ENCODE measurements at regions not wholly inside any gene's neighbourhood (a gene's known extent, or its start where the extent isn't known, plus 50 kb on each side); places are given as distances from the start of the nearest gene placed in this dataset.

- Histone ChIP-seq H3K79me2 (no peaks in the 10 kb centered on the region), H2AFZ (no peak overlapping the region), H4K20me1 (ENCODE audit: insufficient read depth, poor library complexity, severe bottlenecking) (no peaks in the 10 kb centered on the region), H3K4me3 (no peak overlapping the region), H3K36me3 (replicated peaks; ENCODE audit: insufficient read depth, low read depth) (no peaks in the 10 kb centered on the region), H3K9me2 (replicated peaks; ENCODE audit: insufficient read depth) (no peaks in the 10 kb centered on the region), H3K27ac (no peak overlapping the region), H3K4me1 (ENCODE audit: insufficient read depth) (no peaks in the 10 kb centered on the region), H3K9me3 (ENCODE audit: low read depth) (no peaks in the 10 kb centered on the region), H3K4me2 (no peak overlapping the region), H3K27me3 (no peaks in the 10 kb centered on the region)
- WGBS (ENCODE audit: low lambda C conversion rate, missing lambda C conversion rate), result 93% methylated on average over 8 of the region's 8 CpGs
- DNase-seq (ENCODE audit: low spot score), result no peak
- TF ChIP-seq EZH2 (IDR thresholded peaks at IDR 0.05; ENCODE audit: borderline replicate concordance), result no peak
- no peak for TF ChIP-seq EZH2phosphoT487 (IDR thresholded peaks at IDR 0.05; ENCODE audit: low read depth, severe bottlenecking, unreplicated experiment)
- TF ChIP-seq CTCF (IDR thresholded peaks at IDR 0.05; ENCODE audit: poor library complexity), result no peak
Measured at GRCh38 chr6:140897804-140898573, 1234.7 kb upstream of the GJE1 start.

- Histone ChIP-seq H3K36me3 (replicated peaks; ENCODE audit: insufficient read depth, low read depth) (no peaks in the 10 kb centered on the region), H3K9me3 (ENCODE audit: low read depth) (no peaks in the 10 kb centered on the region), H3K4me1 (ENCODE audit: insufficient read depth) (no peaks in the 10 kb centered on the region), H3K79me2 (no peaks in the 10 kb centered on the region), H3K4me3 (no peak overlapping the region), H3K9me2 (replicated peaks; ENCODE audit: insufficient read depth) (no peaks in the 10 kb centered on the region), H4K20me1 (ENCODE audit: insufficient read depth, poor library complexity, severe bottlenecking) (no peaks in the 10 kb centered on the region), H3K27me3 (no peaks in the 10 kb centered on the region), H2AFZ (no peak overlapping the region), H3K4me2 (no peak overlapping the region), H3K27ac (no peak overlapping the region)
- TF ChIP-seq CTCF (IDR thresholded peaks at IDR 0.05; ENCODE audit: poor library complexity) (no peak), EZH2phosphoT487 (IDR thresholded peaks at IDR 0.05; ENCODE audit: low read depth, severe bottlenecking, unreplicated experiment) (no peak), EZH2 (IDR thresholded peaks at IDR 0.05; ENCODE audit: borderline replicate concordance) (no peak)
- WGBS (ENCODE audit: low lambda C conversion rate, missing lambda C conversion rate), result 83% methylated on average over 3 of the region's 3 CpGs
- DNase-seq (ENCODE audit: low spot score), result no peak
Measured at GRCh38 chr6:140897349-140897748, 1235.4 kb upstream of the GJE1 start.

- Histone ChIP-seq H3K4me3 (no peak overlapping the region), H3K79me2 (no peaks in the 10 kb centered on the region), H3K4me2 (no peak overlapping the region)
Measured at GRCh38 chr6:140893432-140893831, 1239.3 kb upstream of the GJE1 start.

GRCh38 chr6:140879946-140880345 lies 1252.8 kb upstream of the GJE1 start:
- Histone ChIP-seq H4K20me1 (ENCODE audit: insufficient read depth, poor library complexity, severe bottlenecking) (no peaks in the 10 kb centered on the region), H3K4me1 (ENCODE audit: insufficient read depth) (peaks cover 8% of the 10 kb centered on the region), H3K4me2 (no peak overlapping the region), H3K9me2 (replicated peaks; ENCODE audit: insufficient read depth) (no peaks in the 10 kb centered on the region), H3K27ac (no peak overlapping the region), H2AFZ (no peak overlapping the region), H3K9me3 (ENCODE audit: low read depth) (no peaks in the 10 kb centered on the region), H3K4me3 (no peak overlapping the region), H3K27me3 (no peaks in the 10 kb centered on the region), H3K79me2 (no peaks in the 10 kb centered on the region), H3K36me3 (replicated peaks; ENCODE audit: insufficient read depth, low read depth) (no peaks in the 10 kb centered on the region)
- DNase-seq (ENCODE audit: low spot score), result no peak
- TF ChIP-seq EZH2 (IDR thresholded peaks at IDR 0.05; ENCODE audit: borderline replicate concordance) (no peak), CTCF (IDR thresholded peaks at IDR 0.05; ENCODE audit: poor library complexity) (no peak), EZH2phosphoT487 (IDR thresholded peaks at IDR 0.05; ENCODE audit: low read depth, severe bottlenecking, unreplicated experiment) (no peak)

More at GRCh38 chr6:140893432-140893831, 1239.3 kb upstream of the GJE1 start:
- H3K27me3 ChIP-seq, result no peaks in the 10 kb centered on the region
- H4K20me1 ChIP-seq (ENCODE audit: insufficient read depth, poor library complexity, severe bottlenecking), result no peaks in the 10 kb centered on the region
- no peak for DNase-seq (ENCODE audit: low spot score)
- no peaks in the 10 kb centered on the region for H3K36me3 ChIP-seq (replicated peaks; ENCODE audit: insufficient read depth, low read depth)
- H3K27ac ChIP-seq, result no peak overlapping the region
- no peak for TF ChIP-seq EZH2phosphoT487 (IDR thresholded peaks at IDR 0.05; ENCODE audit: low read depth, severe bottlenecking, unreplicated experiment)
- no peak overlapping the region for H2AFZ ChIP-seq
- no peaks in the 10 kb centered on the region for H3K4me1 ChIP-seq (ENCODE audit: insufficient read depth)
- no peaks in the 10 kb centered on the region for H3K9me2 ChIP-seq (replicated peaks; ENCODE audit: insufficient read depth)
- no peaks in the 10 kb centered on the region for H3K9me3 ChIP-seq (ENCODE audit: low read depth)
- WGBS (ENCODE audit: low lambda C conversion rate, missing lambda C conversion rate), result 92% methylated on average over 4 of the region's 4 CpGs

Data from hepatocyte (in vitro differentiated cells).